ENCODE measurements at regions not wholly inside any gene's neighbourhood (a gene's known extent, or its start where the extent isn't known, plus 50 kb on each side); places are given as distances from the start of the nearest gene placed in this dataset.

DNA sequence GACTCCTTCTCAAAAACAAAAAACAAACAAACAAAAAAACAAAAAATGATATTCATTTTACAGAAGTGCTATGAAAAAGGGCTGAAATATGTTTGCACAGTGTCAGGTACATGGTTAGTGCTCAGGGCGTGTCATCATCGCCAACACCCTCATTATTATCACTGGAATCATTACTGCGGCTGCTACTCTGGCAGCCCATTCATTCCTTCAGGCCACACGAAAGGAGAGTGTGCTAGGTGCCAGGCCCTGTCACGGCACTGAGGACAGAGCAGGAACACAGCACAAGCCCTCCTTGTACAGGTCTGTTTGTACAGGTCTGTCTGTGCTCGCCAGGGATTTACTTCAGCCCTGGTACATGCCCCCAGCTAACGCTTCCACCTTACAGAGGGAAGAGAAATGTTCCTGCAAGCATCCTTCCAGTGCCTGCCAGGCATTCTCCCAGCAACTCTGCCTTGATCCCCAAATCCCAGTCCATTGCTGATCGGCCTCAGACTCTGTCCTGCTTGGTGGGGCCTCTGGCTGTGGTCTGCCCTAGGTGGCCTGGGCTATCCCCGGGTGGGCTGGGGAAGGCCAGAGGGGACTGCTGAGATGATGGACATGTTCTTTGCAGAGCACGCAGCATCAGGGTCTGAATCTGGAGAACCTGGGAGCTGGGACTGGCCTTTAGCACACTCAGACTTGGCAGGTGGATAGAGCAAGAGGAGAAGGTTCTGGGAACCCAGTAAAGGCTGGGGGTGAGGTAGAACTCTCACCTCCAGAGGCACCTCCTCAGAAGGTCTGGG, 210.7 kb downstream of the URI1 start:
- DNase-seq (ENCODE audit: low spot score) = no peak

DNA sequence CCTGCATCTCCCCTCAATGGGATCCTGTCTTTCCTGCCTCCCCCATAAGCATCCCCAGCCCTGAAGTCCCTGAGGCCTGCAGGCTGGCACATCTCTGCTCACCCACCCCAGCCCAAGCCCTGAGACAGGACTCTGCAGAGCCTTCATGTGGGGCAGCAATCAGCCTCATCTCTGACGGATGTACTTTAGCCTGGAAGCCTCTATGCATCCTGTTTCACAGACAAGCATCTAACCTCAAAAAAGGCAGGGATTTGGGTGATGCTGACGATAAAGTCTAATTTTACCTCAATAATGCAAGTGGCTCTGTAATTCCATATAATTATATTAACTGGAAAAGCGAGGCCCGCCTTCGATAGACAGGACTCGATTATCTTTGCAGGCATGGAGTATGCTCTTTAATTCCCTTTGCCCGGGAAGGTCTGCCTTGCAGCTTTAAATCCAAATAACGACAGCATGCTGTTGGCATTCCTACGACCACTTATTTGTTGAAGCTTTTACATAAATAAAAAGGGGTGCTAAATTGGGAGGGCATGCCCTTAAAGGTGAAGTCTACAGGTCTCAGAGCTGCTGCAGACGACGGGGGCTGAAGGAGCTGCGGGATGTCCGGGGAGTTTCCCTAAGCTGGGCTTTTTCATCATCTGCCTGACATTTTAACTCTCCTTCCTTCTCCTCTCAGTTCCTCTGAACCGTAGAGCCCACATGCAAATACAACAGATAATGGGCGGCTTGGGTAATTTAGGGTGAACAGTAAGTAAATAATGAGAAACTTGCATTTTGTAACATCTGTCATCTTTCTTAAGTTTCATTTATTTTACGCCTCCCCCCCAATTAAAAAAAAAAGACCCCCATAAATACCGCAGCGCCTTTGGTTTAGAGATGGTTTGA, 211.5 kb downstream of the URI1 start:
- no peak for DNase-seq (ENCODE audit: low spot score)

DNA sequence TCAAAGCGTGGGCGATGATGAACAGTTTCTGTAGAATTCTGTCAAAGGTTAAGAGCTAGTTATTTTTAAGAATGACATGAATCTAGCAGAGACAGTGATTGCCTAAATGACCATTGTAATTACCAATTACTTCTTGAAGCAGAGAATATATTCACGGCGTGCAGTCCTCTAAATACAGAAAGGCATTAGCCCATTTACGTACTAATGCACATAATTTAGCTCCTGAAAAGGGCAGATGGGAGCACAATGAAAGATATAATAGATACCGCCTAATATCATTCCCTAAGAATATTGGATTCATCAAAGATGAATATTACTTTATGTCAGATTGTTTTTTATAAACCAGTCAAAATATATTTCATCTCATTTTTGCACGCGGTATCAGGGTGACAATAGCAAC, 212.4 kb downstream of the URI1 start:
- DNase-seq (ENCODE audit: low spot score) = no peak

DNA sequence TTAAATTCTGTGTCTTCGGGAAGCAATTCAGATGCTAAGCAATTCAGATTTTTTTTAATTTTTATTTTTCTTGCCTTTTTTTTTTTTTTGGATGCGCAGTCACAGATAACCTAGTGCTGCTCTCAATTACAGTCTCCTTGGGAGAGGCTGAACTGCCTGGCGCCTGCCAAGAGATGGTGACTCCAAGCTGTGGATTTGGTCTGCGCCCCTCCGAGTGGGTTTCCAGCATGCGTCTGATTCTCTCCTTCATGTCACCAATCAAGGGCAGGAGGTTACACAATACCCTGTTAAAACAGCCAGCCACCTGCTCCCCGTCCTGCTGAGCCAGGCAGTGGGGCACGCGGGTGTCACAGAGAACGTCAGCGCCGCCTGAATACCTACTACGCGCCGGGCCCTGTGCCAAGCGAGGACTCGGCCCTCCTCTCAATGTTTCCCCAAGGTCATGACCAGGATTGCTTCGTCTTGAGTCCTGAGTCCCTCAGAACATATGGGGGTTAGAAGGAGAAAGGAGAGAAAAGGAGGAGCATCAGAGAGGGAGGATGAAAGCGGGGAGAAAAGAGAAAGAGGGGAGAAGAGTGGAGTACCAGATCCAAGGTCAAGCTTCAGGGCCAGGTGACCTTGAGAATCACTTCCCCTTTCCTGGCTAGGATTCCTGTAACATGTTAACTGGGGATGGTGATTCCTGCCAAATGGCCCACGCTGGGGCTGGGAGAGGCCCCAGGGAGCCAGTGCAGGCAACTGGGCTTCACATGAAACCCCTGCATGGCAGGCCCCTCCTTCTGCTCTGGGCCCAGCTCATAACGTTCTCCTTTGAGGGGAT, 213.6 kb downstream of the URI1 start:
- no peak for DNase-seq (ENCODE audit: low spot score)

DNA sequence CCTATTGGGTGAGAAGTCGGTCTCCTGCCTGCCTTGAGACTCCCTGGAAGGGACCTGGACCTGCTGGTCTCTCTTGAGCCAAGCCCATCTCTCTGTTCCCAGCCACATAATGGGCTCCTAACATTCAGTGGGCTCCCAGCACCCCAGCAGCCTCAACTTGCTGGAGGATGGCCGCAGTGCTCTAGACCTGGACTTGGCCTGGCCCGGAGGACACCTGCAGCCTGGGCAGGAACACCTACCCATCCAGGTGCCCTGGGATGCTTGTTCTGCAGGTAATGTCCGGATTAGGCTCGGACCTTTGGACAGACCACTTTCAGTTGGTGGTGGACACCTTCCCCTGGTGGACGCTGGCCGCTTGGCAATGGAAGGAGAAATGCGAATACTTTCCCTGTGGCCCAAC, 214.6 kb downstream of the URI1 start:
- no peak for DNase-seq (ENCODE audit: low spot score)

GRCh38 chr19:30158067-30158892, 213.9 kb upstream of the ZNF536 start:
- DNase-seq (ENCODE audit: low spot score) = no peak

DNA sequence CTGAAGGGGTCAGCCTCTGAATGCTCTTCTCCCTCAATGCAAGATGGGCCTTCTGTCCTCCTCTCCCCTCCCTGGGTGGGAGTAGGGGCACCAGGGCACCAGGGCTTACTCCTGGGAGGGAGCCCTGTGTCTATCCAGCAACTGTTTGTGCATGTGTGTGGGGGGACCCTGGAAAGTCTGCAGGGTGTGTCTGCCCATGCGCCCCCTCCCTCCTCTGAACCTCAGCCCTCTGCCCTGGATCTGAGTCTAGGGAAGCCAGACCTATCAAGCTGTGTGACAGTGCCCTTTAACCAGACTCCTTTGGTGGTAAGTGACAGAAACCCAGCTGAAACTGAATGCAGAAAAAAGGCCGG, 213.3 kb upstream of the ZNF536 start:
- DNase-seq (ENCODE audit: low spot score) = no peak

DNA sequence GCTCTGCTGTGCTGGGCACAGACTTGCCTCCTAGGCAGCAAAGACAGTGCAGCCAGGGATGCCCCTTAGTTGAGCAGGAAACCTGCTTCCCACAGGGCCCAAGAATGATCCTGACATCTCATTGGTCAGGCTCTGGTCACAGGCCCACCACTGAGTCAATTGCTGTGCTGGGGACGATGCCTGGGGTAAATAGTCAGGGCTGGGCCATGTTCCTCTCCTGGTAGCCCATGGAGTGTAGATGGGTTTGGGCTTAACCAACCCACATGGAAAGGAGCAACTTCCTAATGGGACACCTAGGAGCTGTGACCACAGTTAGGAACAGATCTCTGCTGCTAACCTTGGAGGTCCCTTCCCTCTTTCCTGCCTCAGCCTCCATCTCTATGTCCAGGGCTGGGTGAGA, 212.5 kb upstream of the ZNF536 start:
- DNase-seq (ENCODE audit: low spot score) = no peak

DNA sequence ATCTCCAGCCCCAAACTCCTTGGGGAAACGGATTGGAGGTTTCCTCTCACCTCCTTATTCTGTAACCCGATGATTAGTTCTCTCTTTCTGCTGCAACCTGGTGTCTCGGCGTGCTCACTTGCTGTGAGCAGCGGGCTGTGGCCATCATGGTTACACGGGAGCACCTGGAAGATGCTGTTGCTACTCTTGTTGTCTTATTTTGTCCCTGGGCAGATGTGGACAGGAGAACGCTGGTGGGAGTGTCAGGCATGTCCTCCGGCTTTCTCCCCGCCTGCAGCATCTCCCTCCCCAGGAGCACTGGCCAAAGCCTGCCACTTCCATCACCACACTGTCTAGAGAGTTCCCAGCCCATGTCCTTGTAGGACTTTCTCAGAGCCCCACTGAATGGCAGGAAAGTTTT, 211.8 kb upstream of the ZNF536 start:
- no peak for DNase-seq (ENCODE audit: low spot score)

DNA sequence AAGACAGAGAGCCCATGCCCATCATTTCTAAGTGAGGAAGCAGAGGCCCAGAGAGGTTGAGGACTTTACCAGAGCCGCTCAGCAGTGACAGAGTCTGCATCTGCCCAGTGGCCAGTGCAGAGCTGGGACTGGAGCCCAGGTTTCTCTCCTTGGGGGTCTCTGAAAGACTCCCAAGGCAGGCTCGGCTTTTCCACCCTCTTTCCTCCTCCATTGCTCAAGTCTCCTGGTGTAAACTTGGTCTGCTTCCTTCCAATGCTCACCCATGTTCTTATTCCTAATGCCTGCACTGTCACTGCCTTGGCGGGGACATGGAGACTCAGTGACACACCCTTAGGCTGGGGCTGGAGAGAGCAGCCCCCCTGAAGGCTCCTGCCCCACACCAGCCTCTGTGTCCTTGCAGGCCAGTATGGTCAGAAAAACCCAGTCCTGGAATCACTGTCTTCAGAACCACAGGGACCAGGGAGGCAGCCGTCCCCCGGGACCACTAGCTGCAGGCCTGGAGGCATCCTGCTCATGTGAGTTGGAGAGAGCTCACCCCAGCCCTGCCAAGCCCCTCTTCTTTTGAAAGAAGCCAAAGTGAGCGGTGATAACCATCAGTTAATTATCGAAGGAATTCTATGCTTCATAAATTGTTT, 211.0 kb upstream of the ZNF536 start:
- DNase-seq (ENCODE audit: low spot score) = no peak

DNA sequence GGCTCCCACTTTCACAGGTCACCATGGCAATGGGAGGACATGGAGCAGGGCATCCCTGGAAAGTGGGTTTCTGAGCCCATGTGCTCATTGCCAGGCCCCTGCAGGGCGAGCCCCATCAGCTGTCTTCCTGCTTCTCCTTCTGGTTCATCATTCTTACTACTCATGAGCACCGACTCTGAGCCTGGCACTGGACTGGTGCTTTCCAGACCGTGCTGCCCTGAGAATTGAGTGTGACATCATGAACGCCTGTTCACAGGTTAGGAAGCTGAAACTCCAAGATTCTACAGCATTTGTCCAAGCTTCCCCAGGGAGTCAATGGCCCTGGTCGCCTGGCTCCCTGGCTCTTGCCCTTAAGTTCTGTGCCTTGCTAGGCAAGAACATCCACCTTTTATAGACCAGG, 210.4 kb upstream of the ZNF536 start:
- DNase-seq (ENCODE audit: low spot score) = no peak

DNA sequence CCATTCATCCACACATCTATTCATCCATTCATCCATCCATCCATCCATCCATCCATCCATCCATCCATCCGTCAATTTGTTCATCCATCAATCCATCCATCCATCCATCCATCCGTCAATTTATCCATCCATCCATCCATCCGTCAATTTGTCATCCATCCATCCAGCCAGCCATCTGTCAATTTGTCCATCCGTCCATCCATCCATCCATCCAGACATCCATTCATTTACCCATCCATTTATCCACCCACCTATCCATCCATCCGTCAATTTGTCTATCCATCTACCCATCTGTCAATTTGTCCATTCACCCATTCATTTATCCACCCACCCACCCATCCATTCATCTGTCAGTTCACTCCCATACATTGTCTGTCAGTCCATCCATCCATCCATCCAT, 209.5 kb upstream of the ZNF536 start:
- DNase-seq (ENCODE audit: low spot score) = no peak

GRCh38 chr19:30163663-30164062, 208.5 kb upstream of the ZNF536 start:
- no peak for DNase-seq (ENCODE audit: low spot score)

DNA sequence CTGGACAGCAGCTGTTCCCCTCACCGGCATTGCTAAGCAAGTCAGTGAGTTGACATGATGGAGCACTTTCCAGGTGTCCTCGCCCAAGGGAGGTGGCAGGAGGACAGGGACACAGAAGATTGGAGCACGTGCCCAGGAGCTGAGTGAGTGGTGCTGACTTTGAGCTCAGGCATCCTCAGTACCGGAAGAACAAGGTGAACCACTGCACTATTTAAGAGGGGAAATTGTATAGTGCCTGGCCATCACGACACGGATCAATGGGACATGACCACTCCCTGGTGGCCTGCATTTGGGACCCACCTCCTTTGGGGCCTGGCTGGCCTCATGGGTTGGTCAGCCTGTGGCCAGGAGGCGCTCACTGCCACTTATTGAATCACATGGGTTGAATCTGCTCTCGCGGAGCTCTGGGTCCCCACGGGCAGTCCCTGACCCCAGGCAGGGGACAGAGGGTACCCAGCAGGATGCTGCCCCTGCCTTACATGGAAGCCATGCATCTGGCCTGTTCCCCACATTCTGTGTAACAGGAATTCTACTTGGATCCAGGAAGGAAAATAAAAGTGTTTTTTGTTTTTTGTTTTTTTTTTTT, 206.9 kb upstream of the ZNF536 start:
- DNase-seq (ENCODE audit: low spot score) = no peak

DNA sequence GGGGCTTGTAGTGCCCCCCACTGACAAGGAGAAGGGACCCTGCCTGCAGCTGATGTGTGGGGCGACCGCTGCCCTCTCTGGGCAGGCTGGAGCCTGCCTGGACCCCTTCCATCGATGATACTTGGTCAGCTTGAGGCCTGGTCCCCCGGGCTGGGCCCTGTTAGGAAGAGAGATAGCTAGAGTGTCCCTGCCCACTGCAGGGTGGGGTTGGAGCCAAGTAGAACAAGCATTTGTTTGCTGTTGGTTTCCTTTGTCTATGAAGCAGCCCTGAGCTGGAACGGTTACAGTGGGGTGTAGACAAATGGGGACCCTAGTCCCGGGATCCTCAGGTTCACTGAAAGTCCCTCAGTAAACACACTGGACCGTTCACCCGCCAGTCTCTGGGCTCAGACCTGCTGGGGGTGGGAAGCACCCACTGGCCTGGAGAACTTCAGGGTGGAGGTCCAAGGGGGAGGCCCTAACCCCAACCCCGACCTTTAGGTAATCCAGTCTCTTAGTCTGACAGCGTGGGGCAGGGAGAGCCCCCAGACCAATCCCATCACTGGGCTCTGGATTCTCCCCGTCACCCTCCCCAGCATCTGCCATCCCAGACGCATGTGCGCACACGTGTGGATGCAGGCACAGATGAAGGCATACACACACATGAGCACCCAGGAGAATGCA, 204.8 kb upstream of the ZNF536 start:
- DNase-seq (ENCODE audit: low spot score) = no peak

- no peak for DNase-seq (ENCODE audit: low spot score)
These were observed 204.1 kb upstream of the ZNF536 start for GRCh38 chr19:30167976-30168635.

GRCh38 chr19:30168760-30169159, 203.4 kb upstream of the ZNF536 start:
- no peak for DNase-seq (ENCODE audit: low spot score)

DNA sequence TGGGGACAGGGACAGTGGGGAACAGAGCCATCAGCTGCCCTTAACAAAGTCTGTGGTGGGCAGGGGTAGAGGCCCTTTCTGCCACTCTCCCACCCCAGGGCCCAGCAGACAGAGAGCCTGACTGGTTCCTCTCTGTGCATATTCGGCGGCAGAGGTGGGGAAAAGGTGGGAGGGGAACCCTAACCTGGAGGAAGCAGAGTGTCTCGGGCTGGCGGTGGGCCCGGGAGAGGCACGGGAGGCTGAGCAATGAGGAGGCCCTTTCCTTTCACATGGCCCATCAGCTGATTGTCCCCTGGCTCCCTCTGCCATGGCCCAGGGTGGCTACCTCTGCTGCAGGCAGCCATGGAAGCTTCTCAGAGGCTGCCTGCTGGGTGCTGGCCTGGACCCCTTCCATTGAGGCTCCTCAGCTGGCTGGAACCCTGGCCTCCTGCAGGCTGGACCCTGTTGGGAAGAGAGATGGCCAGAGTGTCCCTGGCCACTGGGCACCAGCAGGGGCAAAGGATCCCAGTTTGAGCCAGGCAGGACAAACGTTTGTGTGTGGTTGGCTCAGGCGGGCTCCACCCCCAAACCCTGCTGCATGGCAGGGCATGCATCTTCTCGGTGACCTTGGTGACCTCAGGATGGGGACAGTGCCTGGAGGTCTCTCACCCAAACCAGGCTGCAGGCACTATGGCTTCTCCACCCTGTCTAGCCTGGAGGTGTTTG, 202.8 kb upstream of the ZNF536 start:
- DNase-seq (ENCODE audit: low spot score) = no peak

DNA sequence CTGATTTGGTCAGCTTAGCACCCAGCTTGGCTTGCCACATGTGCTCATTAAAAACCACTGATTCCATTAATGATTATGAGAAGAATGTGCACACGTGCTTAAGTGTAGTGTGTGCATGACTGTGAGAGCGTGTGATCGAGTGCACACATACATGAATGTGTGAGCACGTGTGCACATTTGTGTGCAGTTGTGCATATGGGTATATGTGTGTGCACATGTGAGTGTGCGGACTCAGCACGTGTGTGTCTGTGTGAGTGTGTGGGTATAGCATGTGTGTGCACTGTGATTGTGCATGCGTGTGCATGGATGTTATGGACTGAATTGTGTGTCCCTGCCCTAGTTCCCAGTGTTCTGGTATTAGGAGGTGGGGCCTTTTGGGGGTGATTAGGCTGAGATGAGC, 202.1 kb upstream of the ZNF536 start:
- DNase-seq (ENCODE audit: low spot score) = no peak
